Midbrain (tissue), 1 donor: ENCODE measurements at regions not wholly inside any gene's neighbourhood (a gene's known extent, or its start where the extent isn't known, plus 50 kb on each side); places are given as distances from the start of the nearest gene placed in this dataset.
"Not testable (repeated sequence)": the region's sequence is repeated elsewhere in the genome, so short reads cannot be mapped to it uniquely, and the experiment has no call there.

ENCODE experiments used
- DNase-seq: peaks from one replicate; lab custom pipeline; 2025; lab: John Stamatoyannopoulos, UW

DNA sequence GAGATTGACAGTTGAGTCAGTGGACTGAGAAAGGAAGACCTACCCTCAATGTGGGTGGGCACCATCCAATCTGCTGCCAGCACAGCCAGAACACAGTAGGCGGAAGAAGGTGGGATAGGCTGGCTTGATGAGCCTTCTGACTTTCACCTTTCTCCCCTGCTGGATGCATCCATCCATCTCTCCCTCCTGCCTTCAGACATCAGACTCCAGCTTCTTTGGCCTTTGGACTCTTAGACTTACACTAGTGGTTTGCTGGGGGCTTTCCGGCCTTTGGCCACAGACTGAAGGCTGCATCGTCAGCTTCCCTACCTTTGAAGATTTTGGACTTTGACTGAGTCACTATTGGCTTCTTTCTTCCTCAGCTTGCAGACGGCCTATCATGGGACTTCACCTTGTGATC lies 456.5 kb upstream of the MIS18BP1 start:
- no peak for DNase-seq

- DNase-seq = no peak
Measured at GRCh38 chr14:45705940-45706534, 453.0 kb upstream of the MIS18BP1 start.

DNA sequence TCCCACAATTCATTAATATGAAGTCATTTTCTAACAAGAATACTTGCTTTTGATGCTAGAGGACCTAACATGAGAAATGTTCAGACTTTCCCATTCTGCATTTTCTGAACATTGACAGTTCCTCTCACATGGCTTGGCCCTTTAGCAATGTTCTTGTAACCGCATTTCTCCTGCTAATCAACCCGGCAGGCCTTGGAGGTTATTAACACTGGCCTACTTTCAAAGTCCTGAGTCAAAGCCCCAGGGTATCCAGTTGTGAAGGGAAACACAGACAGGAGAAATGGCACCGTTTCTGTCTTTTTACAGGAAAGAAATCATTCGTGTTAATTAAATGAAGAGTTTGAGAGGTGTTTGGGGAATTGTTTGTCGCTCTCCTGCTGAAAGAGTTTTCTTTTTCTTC lies 446.5 kb upstream of the MIS18BP1 start:
- no peak for DNase-seq

GRCh38 chr14:45698462-45699134 lies 445.6 kb upstream of the MIS18BP1 start:
- DNase-seq = no peak

- DNase-seq = no peak
Measured at GRCh38 chr14:45686771-45687170, 433.8 kb upstream of the MIS18BP1 start.

DNA sequence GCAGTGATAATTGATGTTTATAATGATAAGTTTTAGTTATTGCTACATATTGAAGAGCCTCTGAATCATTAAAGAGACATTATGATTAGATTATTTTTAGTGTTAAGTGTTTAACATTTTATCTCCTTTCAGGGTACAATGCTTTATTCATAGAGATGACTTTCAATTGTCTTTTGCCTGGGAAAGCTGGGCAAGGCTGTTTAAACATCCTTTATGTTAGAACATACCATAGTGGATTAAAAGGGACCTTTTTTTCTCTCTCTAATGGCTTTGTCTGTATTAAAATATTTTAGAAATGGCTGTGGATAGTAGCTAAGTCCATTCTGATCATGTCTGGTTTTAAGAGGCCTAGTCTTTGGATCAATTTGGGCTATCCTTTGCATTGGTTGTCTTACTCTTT lies 427.5 kb upstream of the MIS18BP1 start:
- no peak for DNase-seq

GRCh38 chr14:45679853-45680252 lies 426.9 kb upstream of the MIS18BP1 start:
- no peak for DNase-seq

- no peak for DNase-seq
Measured at GRCh38 chr14:45678163-45678562, 425.2 kb upstream of the MIS18BP1 start.

DNA sequence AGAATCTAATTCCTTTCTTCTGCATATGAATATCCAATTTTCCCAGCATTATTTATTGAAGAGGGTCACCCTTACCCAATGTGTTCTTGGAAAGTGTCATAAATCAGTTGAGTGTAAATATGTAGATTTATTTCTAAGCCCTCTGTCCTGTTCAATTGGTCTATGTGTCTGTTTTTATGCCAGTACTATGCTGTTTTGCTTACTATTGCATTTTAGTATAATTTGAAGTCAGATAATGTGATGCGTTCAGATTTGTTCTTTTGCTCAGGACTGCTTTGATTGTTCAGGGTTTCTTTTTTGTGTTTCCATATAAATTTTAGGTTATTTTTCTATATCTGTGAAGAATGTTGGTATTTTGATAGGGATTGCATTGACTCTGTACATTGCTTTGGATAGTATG lies 420.4 kb upstream of the MIS18BP1 start:
- DNase-seq = no peak

GRCh38 chr14:45664668-45665356 lies 411.8 kb upstream of the MIS18BP1 start:
- no peak for DNase-seq

DNA sequence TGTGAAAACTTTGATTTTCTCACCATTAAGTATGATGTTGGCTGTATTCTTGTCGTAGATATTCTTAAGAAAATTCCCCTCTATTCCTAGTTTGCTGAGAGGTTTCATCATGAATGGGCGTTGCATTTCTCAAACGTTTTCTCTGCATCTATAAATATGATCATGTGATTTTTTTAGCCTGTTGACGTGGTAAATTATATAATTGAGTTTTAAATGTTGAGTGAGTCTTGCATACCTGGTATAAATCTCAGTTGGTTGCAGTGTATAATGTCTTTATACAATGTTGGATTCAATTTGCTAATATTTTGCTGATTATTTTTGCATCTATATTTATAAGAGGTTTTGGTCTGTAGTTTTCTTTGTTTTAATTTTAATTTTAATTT lies 405.9 kb upstream of the MIS18BP1 start:
- no peak for DNase-seq

GRCh38 chr14:45658226-45658916 lies 405.4 kb upstream of the MIS18BP1 start:
- DNase-seq = no peak

- no peak for DNase-seq
Measured at GRCh38 chr14:45651890-45652289, 398.9 kb upstream of the MIS18BP1 start.

GRCh38 chr14:45650754-45651153 lies 397.8 kb upstream of the MIS18BP1 start:
- DNase-seq = no peak

DNA sequence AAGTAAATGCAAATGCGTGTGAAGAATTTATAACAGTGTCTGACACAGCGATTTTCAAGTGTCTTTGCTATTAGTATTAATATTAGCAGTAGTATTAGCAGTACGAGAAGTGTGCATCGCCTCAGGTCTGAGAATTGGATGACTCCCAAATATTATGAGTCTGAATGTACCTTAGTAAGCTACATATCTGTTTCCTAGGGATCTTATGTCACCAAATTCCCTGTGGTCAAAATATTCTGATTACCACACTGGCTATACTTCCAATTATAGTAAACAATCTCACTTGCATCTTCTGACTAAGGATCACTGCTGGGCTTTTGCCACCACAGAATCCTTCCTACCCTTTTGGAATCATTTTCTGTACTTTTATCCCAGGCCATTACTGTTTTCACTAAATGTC lies 396.0 kb upstream of the MIS18BP1 start:
- DNase-seq = no peak

- DNase-seq = no peak
Measured at GRCh38 chr14:45641541-45641940, 388.5 kb upstream of the MIS18BP1 start.

DNA sequence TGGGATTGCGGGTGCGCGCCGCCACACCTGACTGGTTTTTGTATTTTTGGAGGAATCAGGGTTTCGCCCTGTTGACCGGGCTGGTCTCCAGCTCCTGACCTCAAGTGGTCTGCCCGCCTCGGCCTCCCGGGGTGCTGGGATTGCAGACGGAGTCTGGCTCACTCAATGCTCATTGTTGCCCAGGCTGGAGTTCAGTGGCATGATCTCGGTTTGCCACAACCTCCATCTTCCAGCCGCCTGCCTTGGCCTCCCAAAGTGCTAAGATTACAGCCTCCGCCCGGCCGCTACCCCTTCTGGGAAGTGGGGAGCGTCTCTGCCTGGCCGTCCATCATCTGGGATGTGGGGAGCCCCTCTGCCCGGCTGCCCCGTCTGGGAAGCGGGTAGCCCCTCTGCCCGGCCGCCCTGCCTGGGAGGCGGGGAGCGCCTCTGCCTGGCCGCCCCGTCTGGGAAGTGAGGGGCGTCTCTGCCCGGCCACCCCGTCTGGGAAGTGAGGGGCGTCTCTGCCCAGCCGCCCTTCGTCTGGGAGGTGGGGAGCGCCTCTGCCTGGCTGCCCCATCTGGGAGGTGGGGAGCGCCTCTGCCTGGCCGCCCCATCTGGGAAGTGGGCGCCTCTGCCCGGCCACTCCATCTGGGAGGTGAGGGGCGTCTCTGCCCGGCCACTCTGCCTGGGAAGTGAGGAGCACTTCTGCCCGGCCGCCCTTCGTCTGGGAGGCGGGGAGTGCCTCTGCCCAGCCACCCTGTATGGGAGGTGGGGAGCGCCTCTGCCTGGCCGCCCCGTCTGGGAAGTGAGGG lies 381.8 kb upstream of the MIS18BP1 start:
- DNase-seq = not testable (repeated sequence)

DNA sequence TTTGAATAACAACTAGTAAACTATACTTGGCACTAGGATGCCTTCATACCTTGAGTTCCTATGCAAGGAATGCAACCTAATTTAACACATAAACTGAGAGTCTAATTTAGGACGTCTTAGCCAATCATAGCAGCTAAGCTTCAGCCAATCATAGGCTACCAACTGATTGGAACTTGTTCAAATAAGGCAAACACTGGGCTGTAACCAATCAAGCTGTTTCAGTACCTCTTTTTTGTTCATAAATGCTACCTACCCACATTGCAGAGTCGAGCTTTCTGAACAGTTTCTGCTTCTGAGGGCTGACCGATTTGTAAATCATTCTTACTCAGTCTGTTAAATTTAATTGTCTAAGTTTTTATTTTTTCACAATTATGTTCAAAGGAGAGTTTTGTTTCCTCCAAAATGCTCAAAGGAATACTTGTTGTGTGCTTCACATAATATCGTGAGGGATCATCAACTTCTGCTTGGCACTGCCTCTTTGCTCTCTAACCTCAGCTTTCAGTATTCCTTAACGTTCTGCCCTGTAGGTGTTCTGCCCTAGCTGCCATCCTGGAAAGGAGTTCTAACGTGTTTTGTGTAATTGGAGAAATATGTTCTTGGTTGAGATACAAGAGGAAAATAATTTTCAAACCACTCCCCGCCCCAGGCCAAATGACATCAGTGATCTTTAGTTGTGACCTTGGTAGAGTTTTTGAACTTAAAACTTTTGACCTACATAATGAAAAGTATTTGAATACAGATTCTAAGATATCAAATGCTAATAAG lies 380.4 kb upstream of the MIS18BP1 start:
- no peak for DNase-seq

GRCh38 chr14:45621731-45622130 lies 368.7 kb upstream of the MIS18BP1 start:
- no peak for DNase-seq

GRCh38 chr14:45619831-45620230 lies 366.8 kb upstream of the MIS18BP1 start:
- no peak for DNase-seq

- no peak for DNase-seq
Measured at GRCh38 chr14:45610318-45610717, 357.3 kb upstream of the MIS18BP1 start.
